Left ventricle myocardium inferior (tissue), 1 donor: ENCODE measurements at regions not wholly inside any gene's neighbourhood (a gene's known extent, or its start where the extent isn't known, plus 50 kb on each side); places are given as distances from the start of the nearest gene placed in this dataset.

ENCODE experiments used
- DNase-seq: peaks from one replicate; pipeline ENCODE4 v3.0.0-alpha.2; 2020
- H3K27ac ChIP-seq: fragments of 200-600 bp; replicated peaks from 2 replicates; pipeline ENCODE4 v1.8.0; 2021
- H3K27me3 ChIP-seq: fragments of 200-600 bp; 2 replicates; pipeline ENCODE4 v1.8.0; 2021; ENCODE audit warnings: low read depth
- H3K36me3 ChIP-seq: fragments of 200-600 bp; 2 replicates; pipeline ENCODE4 v1.8.0; 2021
- H3K4me1 ChIP-seq: fragments of 200-600 bp; 2 replicates; pipeline ENCODE4 v1.8.0; 2021
- H3K4me3 ChIP-seq: fragments of 200-600 bp; 2 replicates; pipeline ENCODE4 v1.8.0; 2021; ENCODE audit warnings: mild to moderate bottlenecking, moderate library complexity
- H3K9me3 ChIP-seq: fragments of 200-600 bp; replicated peaks from 2 replicates; pipeline ENCODE4 v1.8.0; 2021
- CTCF ChIP-seq: fragments of 200-600 bp; IDR thresholded peaks from 2 replicates; pipeline ENCODE4 v1.8.0; 2021; ENCODE audit warnings: antibody characterized with exemption, mild to moderate bottlenecking, borderline replicate concordance
- intact Hi-C: fragments of 100-400 bp; cut with micrococcal nuclease; formaldehyde crosslinking; loops from one replicate; pipeline ENCODE4 v1.11.0; 2022
- donor health status: DM: no; HTN: yes; CAD: no; lungs with severe emphysema.

DNA sequence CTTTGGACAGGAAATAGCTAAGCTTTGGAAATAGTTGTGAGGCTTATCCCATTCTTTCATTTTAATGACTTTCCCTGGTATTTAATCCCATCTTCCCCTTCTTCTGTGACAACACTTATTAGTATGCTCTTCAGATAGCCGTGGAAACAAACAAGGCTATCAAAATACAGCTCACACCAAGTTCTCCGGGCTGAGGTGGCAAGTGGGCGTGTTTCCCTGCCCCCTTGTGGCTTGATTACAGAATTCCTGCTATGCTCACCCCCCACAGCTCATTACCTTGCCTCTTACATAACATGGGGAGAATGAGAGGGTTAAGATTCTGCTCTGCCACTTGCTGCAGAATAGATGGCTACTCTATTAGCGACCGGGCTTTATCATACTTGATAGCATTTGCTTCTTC lies 437.1 kb upstream of the TLE4 start:
- Histone ChIP-seq H3K4me1 (no peaks in the 10 kb centered on the region), H3K27me3 (no peaks in the 10 kb centered on the region), H3K36me3 (no peaks in the 10 kb centered on the region), H3K9me3 (no peaks in the 10 kb centered on the region), H3K27ac (no peak overlapping the region), H3K4me3 (no peak overlapping the region)
- DNase-seq, result no peak
- TF ChIP-seq CTCF, result no peak
- intact Hi-C loops, result no loop called here

- no peaks in the 10 kb centered on the region for H3K27me3 ChIP-seq
- no peak for TF ChIP-seq CTCF
- no peaks in the 10 kb centered on the region for H3K4me1 ChIP-seq
- intact Hi-C loops, result no loop called here
- no peaks in the 10 kb centered on the region for H3K36me3 ChIP-seq
- H3K4me3 ChIP-seq, result no peak overlapping the region
- H3K9me3 ChIP-seq, result no peaks in the 10 kb centered on the region
- no peak for DNase-seq
- H3K27ac ChIP-seq, result no peak overlapping the region
Measured at GRCh38 chr9:79135681-79136415, 435.9 kb upstream of the TLE4 start.

GRCh38 chr9:79140751-79141150 lies 431.0 kb upstream of the TLE4 start:
- Histone ChIP-seq H3K36me3 (no peaks in the 10 kb centered on the region), H3K27me3 (no peaks in the 10 kb centered on the region), H3K27ac (no peak overlapping the region), H3K4me1 (no peaks in the 10 kb centered on the region), H3K9me3 (no peaks in the 10 kb centered on the region), H3K4me3 (no peak overlapping the region)
- intact Hi-C loops, result no loop called here
- TF ChIP-seq CTCF, result no peak
- no peak for DNase-seq

- no peaks in the 10 kb centered on the region for H3K36me3 ChIP-seq
- no peaks in the 10 kb centered on the region for H3K4me1 ChIP-seq
- intact Hi-C loops, result no loop called here
- no peak for TF ChIP-seq CTCF
- no peak overlapping the region for H3K27ac ChIP-seq
- DNase-seq, result no peak
- H3K9me3 ChIP-seq, result no peaks in the 10 kb centered on the region
- H3K4me3 ChIP-seq, result no peak overlapping the region
- H3K27me3 ChIP-seq, result no peaks in the 10 kb centered on the region
Measured at GRCh38 chr9:79143211-79143610, 428.6 kb upstream of the TLE4 start.

DNA sequence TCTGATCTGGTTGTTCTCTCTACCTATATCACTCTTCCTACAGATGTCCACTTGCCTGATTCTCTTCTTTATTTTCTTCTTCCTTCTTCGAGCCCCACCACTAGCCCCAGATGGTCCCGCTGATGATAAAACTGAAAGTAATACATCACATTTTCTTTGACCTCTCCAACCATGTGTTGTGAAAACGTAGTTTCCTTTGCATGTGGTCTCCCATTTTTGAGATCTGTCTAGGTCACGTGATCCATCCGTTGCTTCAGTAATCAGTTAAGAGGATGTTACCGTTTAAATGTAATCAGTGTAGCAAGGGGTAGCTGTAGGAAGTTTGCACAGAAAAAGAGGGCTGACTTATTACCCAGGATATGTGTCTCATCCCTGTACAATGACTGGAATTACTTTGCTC lies 426.3 kb upstream of the TLE4 start:
- Histone ChIP-seq H3K4me3 (no peak overlapping the region), H3K27ac (no peak overlapping the region), H3K4me1 (no peaks in the 10 kb centered on the region), H3K36me3 (no peaks in the 10 kb centered on the region), H3K9me3 (no peaks in the 10 kb centered on the region), H3K27me3 (no peaks in the 10 kb centered on the region)
- intact Hi-C loops, result no loop called here
- DNase-seq, result no peak
- TF ChIP-seq CTCF, result no peak
